GM10266 (cell line): ENCODE measurements at regions not wholly inside any gene's neighbourhood (a gene's known extent, or its start where the extent isn't known, plus 50 kb on each side); places are given as distances from the start of the nearest gene placed in this dataset.

Experiments used
- DNase-seq: peaks from one replicate; pipeline ENCODE4 v3.0.0; 2012; ENCODE audit errors: extremely low spot score
- CTCF ChIP-seq: IDR thresholded peaks from 2 replicates; pipeline ENCODE4 v1.5.1; 2012; ENCODE audit warnings: mild to moderate bottlenecking, low read depth; ENCODE audit not compliant: control insufficient read depth, insufficient read depth; ENCODE audit errors: missing control alignments

- no peak for DNase-seq
- no peak for TF ChIP-seq CTCF
Observed at GRCh38 chr2:103873716-103874351, 980.1 kb upstream of the POU3F3 start.

DNA sequence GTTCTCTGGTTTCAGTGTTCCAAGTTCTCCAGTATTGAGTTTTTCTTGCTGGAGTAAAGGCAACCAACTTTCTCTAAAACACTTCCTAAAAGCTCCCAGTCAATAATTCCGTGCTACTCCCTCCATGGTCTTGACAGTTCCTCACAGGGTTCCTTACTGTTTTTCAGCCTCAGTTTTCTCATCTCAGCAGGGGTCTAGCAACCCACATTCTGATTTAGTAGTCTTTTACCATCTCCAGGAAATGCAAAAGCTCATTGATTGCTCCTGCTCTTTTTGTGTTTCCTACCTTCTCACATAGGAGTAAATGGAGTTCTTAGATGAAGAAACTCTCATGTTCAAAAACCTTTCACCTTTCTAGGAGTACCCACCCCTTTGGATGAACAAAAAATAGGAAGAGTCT is 978.8 kb upstream of the POU3F3 start:
- no peak for DNase-seq
- no peak for TF ChIP-seq CTCF

DNA sequence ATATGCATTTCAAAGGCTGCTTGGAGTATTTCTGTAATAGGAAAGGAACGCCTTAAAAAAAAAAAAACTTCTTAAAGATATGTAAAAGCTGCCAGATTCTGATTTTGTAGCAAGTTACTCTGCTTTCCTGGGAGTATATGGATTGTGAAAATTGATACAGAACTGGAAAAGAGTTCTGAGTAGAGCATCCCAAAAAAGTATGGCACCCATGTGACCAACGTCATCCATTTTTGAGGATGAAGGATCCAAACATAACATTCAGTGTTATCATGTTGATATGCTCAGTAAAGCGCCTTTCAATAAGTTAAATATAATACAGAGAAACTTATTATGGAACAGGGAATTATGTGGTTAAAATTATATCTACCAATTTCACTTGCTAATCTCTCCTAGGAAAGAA is 978.4 kb upstream of the POU3F3 start:
- no peak for DNase-seq
- TF ChIP-seq CTCF: no peak

DNA sequence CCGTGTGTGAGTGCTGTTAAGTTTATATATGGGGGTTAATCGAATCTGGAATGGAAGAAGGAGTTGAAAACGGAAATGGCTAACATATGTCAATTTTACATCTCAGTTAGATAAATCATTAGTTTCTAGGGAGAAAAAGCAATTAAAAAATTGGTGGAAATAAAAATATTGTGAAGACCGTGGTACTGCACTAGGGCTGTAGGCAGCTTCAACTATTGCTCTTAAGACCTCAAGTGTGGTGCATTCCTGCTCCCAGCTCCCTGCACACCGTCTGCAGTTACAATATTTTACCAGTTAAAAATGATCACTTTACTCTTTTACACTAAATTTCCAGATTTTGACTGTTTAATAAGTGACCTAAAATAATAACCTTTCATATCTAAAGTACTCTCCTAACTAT is 977.3 kb upstream of the POU3F3 start:
- DNase-seq: no peak
- no peak for TF ChIP-seq CTCF

- no peak for DNase-seq
- TF ChIP-seq CTCF: no peak
Observed at GRCh38 chr2:103879101-103879500, 974.8 kb upstream of the POU3F3 start.

GRCh38 chr2:103880081-103880834 is 973.7 kb upstream of the POU3F3 start:
- DNase-seq: no peak
- no peak for TF ChIP-seq CTCF

DNA sequence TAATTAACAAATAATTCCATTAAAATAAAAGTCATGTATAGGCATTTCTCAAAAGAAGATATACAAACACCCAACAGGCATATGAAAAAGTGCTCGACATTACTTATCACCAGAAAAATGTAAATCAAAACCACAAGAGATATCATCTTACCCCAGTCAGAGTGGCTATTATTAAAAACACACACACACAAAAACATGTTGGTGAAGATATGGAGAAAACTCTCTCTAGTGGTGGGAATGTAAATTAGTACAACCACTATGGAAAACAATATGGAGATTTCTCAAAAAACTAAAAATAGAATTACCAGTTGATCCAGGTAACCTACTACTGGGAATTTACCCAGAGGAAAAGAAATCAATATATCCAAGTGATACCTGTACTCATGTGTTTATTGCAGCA is 966.3 kb upstream of the POU3F3 start:
- no peak for TF ChIP-seq CTCF
- DNase-seq: no peak
